Activated CD8-positive, alpha-beta T cell treated with anti-CD3 and anti-CD28 coated beads for 36 hours (primary cell): ENCODE measurements at regions not wholly inside any gene's neighbourhood (a gene's known extent, or its start where the extent isn't known, plus 50 kb on each side); places are given as distances from the start of the nearest gene placed in this dataset.
"Not testable (repeated sequence)": the region's sequence is repeated elsewhere in the genome, so short reads cannot be mapped to it uniquely, and the experiment has no call there.

Source experiments
- ATAC-seq: fragments of 200-7000 bp; cut with Tn5 transposase; one replicate; pipeline ENCODE4 v1.10.0; 2021; ENCODE audit warnings: mild to moderate bottlenecking, moderate library complexity
- CTCF ChIA-PET: fragments of 350-600 bp; sonication (Branson Sonifier 250); formaldehyde crosslinking; loops from one replicate; lab custom pipeline; 2021; ENCODE audit warnings: antibody characterized with exemption; lab: Charles Lee
- POLR2A ChIA-PET: fragments of 350-600 bp; sonication (Branson Sonifier 250); formaldehyde crosslinking; loops from one replicate; lab custom pipeline; 2021; ENCODE audit warnings: antibody characterized with exemption; lab: Charles Lee
- DNase-seq: peaks from one replicate; pipeline ENCODE4 v3.0.0-alpha.2; 2020
- H3K27ac Mint-ChIP-seq: one replicate; pipeline ENCODE4 v1.8.0; 2021; ENCODE audit warnings: mild to moderate bottlenecking, mixed read lengths
- H3K27me3 Mint-ChIP-seq: one replicate; pipeline ENCODE4 v1.8.0; 2021; ENCODE audit warnings: mixed read lengths
- H3K36me3 Mint-ChIP-seq: one replicate; pipeline ENCODE4 v1.8.0; 2021; ENCODE audit warnings: low read depth, mixed read lengths
- H3K4me1 Mint-ChIP-seq: one replicate; pipeline ENCODE4 v1.8.0; 2021; ENCODE audit warnings: low read depth, mixed read lengths
- H3K4me3 Mint-ChIP-seq: one replicate; pipeline ENCODE4 v1.8.0; 2021; ENCODE audit warnings: mild to moderate bottlenecking, moderate library complexity, mixed read lengths
- H3K9me3 Mint-ChIP-seq: one replicate; pipeline ENCODE4 v1.8.0; 2021; ENCODE audit warnings: mixed read lengths
- CTCF ChIP-seq: fragments of 200-600 bp; IDR thresholded peaks from one replicate; pipeline ENCODE4 v1.8.0; 2022; ENCODE audit warnings: antibody characterized with exemption, mild to moderate bottlenecking
- intact Hi-C: fragments of 100-400 bp; cut with micrococcal nuclease; formaldehyde crosslinking; loops from one replicate; pipeline ENCODE4 v1.10.0; 2022

GRCh38 chr4:149199594-149199993, 616.0 kb downstream of the IQCM start:
- intact Hi-C loops = no loop called here

DNA sequence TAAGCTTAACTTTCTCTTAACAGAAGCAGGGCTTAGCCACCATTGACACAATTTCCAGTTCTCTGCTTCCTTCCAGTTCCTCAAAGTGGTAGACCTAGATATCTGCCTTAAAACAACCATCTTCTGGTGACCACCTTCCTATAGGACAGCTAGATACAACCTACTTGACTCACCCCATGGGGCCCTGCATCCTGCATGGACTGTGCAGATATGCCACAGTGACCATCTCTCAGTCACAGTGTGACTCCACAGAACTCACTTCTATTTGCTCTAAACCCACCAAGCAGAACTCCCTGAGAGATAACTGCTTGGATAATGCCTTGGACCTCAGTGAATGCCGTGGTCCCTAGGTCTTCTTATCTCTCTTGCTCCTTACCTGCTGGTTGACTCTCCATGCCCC, 621.6 kb downstream of the IQCM start:
- Mint-ChIP-seq H3K27me3 (no peaks in the 10 kb centered on the region), H3K4me1 (no peaks in the 10 kb centered on the region), H3K4me3 (no peak overlapping the region), H3K27ac (no peak overlapping the region), H3K9me3 (no peaks in the 10 kb centered on the region), H3K36me3 (no peaks in the 10 kb centered on the region)
- POLR2A ChIA-PET = no interaction called here
- no peak for ATAC-seq
- TF ChIP-seq CTCF = no peak
- intact Hi-C loops = no loop called here
- CTCF ChIA-PET = no interaction called here
- no peak for DNase-seq

More at GRCh38 chr4:149199594-149199993, 616.0 kb downstream of the IQCM start:
- TF ChIP-seq CTCF = no peak
- DNase-seq (no peak), ATAC-seq (no peak)
- ChIA-PET CTCF (no interaction called here), POLR2A (no interaction called here)
- H3K9me3 Mint-ChIP-seq = no peaks in the 10 kb centered on the region
- H3K4me1 Mint-ChIP-seq = no peaks in the 10 kb centered on the region
- H3K4me3 Mint-ChIP-seq = no peak overlapping the region
- no peaks in the 10 kb centered on the region for H3K27me3 Mint-ChIP-seq
- H3K27ac Mint-ChIP-seq = no peak overlapping the region
- no peaks in the 10 kb centered on the region for H3K36me3 Mint-ChIP-seq

DNA sequence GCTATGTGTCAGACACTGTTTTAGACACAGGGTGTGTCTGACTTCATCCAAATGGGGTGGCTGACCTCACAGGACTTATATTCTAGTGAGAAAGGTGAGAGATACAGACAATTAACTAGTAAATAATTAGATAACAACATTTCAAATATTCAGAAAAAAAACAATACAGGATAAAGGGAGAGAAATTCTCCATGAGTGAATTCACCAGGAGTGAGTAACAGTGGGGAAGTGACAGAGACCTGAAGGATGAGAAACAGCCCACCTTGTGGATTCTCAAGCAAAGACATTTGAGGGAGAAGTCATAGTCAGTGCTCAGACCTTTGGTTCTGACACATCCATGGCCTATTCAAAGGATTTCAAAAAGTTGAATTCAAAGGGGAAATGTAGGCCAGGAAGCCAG, 627.9 kb downstream of the IQCM start:
- TF ChIP-seq CTCF = no peak
- Mint-ChIP-seq H3K4me3 (no peak overlapping the region), H3K27me3 (peaks cover 1% of the 10 kb centered on the region), H3K4me1 (no peaks in the 10 kb centered on the region), H3K9me3 (no peaks in the 10 kb centered on the region), H3K36me3 (no peaks in the 10 kb centered on the region), H3K27ac (no peak overlapping the region)
- POLR2A ChIA-PET = no interaction called here
- ATAC-seq (no peak), DNase-seq (no peak)
- CTCF ChIA-PET = no interaction called here
- intact Hi-C loops = no loop called here

- H3K27me3 Mint-ChIP-seq = no peaks in the 10 kb centered on the region
- peaks cover 9% of the 10 kb centered on the region for H3K9me3 Mint-ChIP-seq
- H3K4me1 Mint-ChIP-seq = no peaks in the 10 kb centered on the region
- no peaks in the 10 kb centered on the region for H3K36me3 Mint-ChIP-seq
- no peak for ATAC-seq
- ChIA-PET CTCF (no interaction called here), POLR2A (no interaction called here)
- no peak overlapping the region for H3K27ac Mint-ChIP-seq
- no peak overlapping the region for H3K4me3 Mint-ChIP-seq
- intact Hi-C loops = no loop called here
- TF ChIP-seq CTCF = no peak
- DNase-seq = no peak
Observed at GRCh38 chr4:149183638-149184037, 632.0 kb downstream of the IQCM start.

GRCh38 chr4:149181459-149181858, 634.2 kb downstream of the IQCM start:
- intact Hi-C loops, POLR2A ChIA-PET, CTCF ChIA-PET: not testable (repeated sequence)

DNA sequence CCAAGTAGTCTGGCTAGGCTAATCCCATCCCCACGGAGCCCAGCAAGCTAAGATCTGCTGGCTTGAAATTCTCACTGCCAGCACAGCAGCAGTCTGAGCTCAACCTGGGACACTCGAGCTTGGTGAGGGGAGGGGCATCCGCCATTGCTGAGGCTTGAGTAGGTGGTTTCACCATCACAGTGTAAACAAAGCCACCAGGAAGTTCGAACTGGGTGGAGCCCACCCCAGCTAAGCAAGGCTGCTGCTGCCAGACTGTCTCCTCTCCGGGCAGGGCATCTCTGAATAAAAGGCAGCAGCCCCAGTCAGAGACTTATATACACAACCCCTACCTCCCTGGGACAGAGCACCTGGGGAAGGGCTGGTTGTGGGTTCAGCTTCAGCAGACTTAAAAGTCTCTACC, 639.6 kb downstream of the IQCM start:
- Mint-ChIP-seq H3K27me3 (peaks cover 1% of the 10 kb centered on the region), H3K4me1 (no peaks in the 10 kb centered on the region), H3K4me3 (no peak overlapping the region), H3K9me3 (peaks cover 7% of the 10 kb centered on the region), H3K27ac (no peak overlapping the region), H3K36me3 (no peaks in the 10 kb centered on the region)
- DNase-seq (no peak), ATAC-seq (no peak)
- TF ChIP-seq CTCF = no peak
- intact Hi-C loops = no loop called here
- ChIA-PET POLR2A (no interaction called here), CTCF (no interaction called here)

More at GRCh38 chr4:149181459-149181858, 634.2 kb downstream of the IQCM start:
- not testable (repeated sequence) for H3K4me1 Mint-ChIP-seq, H3K4me3 Mint-ChIP-seq, DNase-seq, H3K27me3 Mint-ChIP-seq, H3K27ac Mint-ChIP-seq, ATAC-seq, H3K36me3 Mint-ChIP-seq
- H3K9me3 Mint-ChIP-seq = peaks cover 11% of the 10 kb centered on the region
